ENCODE measurements at regions not wholly inside any gene's neighbourhood (a gene's known extent, or its start where the extent isn't known, plus 50 kb on each side); places are given as distances from the start of the nearest gene placed in this dataset.
A peak's percentile ranks its signal among the peaks of the same experiment; 100 is the strongest.

DNA sequence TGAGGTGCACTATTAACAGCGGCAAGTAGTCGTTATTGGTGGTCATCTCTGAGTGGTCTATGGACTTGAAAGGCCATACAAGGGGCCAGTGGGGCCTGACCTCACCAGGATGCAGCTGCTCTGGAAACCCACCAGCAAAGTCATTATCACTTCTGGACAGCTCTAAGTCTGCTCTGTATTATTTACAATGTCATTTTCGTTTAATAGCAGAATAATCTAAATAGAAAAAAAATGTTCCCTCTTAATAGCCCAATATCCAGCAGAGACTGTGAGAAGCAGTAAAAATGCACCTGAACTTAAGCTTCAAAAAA lies 85.0 kb upstream of the EED start:
- no peak for TF ChIP-seq CTCF (IDR thresholded peaks at IDR 0.05 in 8 of 11, conservative IDR thresholded peaks at IDR 0.05 in 3 of 11)
- 79 to 88% (median 82%) methylated on average over 3 of the region's 3 CpGs for WGBS, 5 donors
- Histone ChIP-seq H3K4me1 (peaks cover 0 to 68% (median 27%) of the 10 kb centered on the region in 6 donors), H3K27ac (peak overlapping the region in 1 of 8 donors; percentile 18), H3K36me3 (no peaks in the 10 kb centered on the region), H3K9me3 (no peaks in the 10 kb centered on the region), H3K4me3 (no peak overlapping the region), H3K27me3 (replicated peaks in 1 of 7) (no peaks in the 10 kb centered on the region)
- intact Hi-C loops (cut with DNase I; ENCODE audit: low total_unique reads), result no loop called here
- DNase-seq, result no peak

DNA sequence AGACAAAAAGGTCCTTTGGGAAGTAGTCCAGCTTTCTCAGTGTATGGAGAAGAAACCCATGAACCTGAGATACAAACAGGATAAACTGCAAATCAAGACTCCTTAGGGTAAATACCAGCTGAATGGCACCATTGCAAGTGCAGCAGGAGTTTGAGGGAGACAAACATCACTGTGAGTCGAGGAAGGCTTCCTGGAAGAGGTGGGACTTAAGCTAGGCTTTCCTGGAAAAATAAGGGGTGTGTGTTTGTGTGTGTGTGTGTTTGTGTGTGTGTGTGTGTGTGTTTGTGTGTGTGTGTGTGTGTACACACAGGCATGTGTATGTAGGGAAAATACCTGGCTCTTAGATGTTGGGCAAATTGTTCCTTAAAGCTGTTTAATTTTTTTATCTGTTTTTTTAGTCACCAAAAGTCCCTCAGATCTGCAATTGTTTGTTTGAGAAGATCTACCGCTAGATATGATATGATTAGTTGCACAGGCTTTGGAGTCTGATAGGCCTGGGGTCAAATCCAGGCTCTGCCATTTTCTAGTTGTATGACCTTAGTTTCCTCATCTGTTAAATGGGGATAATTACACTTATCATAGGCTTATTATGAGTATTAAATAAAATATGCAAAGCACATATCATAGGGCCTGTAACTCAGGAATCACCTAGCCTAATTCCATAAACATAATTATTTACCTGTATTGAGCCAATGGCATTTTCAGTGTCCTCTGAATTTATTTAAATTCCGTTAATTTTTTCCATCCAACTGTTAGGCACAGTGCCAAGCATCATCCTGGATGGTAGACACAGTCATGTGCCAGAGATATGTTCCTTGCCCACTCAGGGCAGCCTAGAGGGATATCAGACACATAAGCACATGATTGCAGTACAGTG lies 85.6 kb upstream of the EED start:
- WGBS, 5 donors, result 90 to 94% (median 92%) methylated on average over 3 of the region's 3 CpGs
- DNase-seq, result no peak
- Histone ChIP-seq H3K27me3 (replicated peaks in 1 of 7) (no peaks in the 10 kb centered on the region), H3K27ac (no peak overlapping the region), H3K36me3 (no peaks in the 10 kb centered on the region), H3K4me3 (no peak overlapping the region), H3K4me1 (peaks cover 0 to 62% (median 27%) of the 10 kb centered on the region in 6 donors), H3K9me3 (no peaks in the 10 kb centered on the region)
- no peak for TF ChIP-seq POLR2AphosphoS5 (IDR thresholded peaks at IDR 0.05)
- no peak for TF ChIP-seq CTCF (IDR thresholded peaks at IDR 0.05 in 8 of 11, conservative IDR thresholded peaks at IDR 0.05 in 3 of 11)
- no peak for TF ChIP-seq POLR2A (IDR thresholded peaks at IDR 0.05)
- intact Hi-C loops (cut with DNase I; ENCODE audit: low total_unique reads), result no loop called here

- no peaks in the 10 kb centered on the region for H3K9me3 ChIP-seq
- no peaks in the 10 kb centered on the region for H3K36me3 ChIP-seq
- no peak overlapping the region for H3K4me3 ChIP-seq
- H3K27me3 ChIP-seq (replicated peaks in 1 of 7), result no peaks in the 10 kb centered on the region
- intact Hi-C loops (cut with DNase I; ENCODE audit: low total_unique reads), result no loop called here
- no peak for TF ChIP-seq POLR2A (IDR thresholded peaks at IDR 0.05)
- no peak for TF ChIP-seq POLR2AphosphoS5 (IDR thresholded peaks at IDR 0.05)
- no peak for TF ChIP-seq CTCF (IDR thresholded peaks at IDR 0.05 in 8 of 11, conservative IDR thresholded peaks at IDR 0.05 in 3 of 11)
- H3K4me1 ChIP-seq, result peaks cover 0 to 56% (median 27%) of the 10 kb centered on the region in 6 donors
- peak overlapping the region in 2 of 8 donors; percentile 9 to 13 for H3K27ac ChIP-seq
- DNase-seq, result no peak
- 65 to 91% (median 70%) methylated on average over 2 of the region's 2 CpGs for WGBS, 5 donors
Observed at GRCh38 chr11:86157797-86158378, 86.7 kb upstream of the EED start.

- Histone ChIP-seq H3K9me3 (no peaks in the 10 kb centered on the region), H3K27me3 (replicated peaks in 1 of 7) (no peaks in the 10 kb centered on the region), H3K4me3 (no peak overlapping the region), H3K27ac (peak overlapping the region in 4 of 8 donors; percentile 15 to 80 (median 42)), H3K36me3 (no peaks in the 10 kb centered on the region), H3K4me1 (peaks cover 7 to 56% (median 30%) of the 10 kb centered on the region in 6 donors)
- DNase-seq, result no peak
- WGBS, 5 donors, result 38 to 56% (median 45%) methylated on average over 3 of the region's 3 CpGs
- intact Hi-C loops (cut with DNase I; ENCODE audit: low total_unique reads), result no loop called here
- TF ChIP-seq POLR2AphosphoS5 (IDR thresholded peaks at IDR 0.05) (no peak), POLR2A (IDR thresholded peaks at IDR 0.05) (no peak), CTCF (IDR thresholded peaks at IDR 0.05 in 8 of 11, conservative IDR thresholded peaks at IDR 0.05 in 3 of 11) (no peak)
Observed at GRCh38 chr11:86156397-86156955, 87.6 kb upstream of the PICALM start.

Measured in spleen (tissue), 11 donors.